HG03565 (cell line): ENCODE measurements at regions not wholly inside any gene's neighbourhood (a gene's known extent, or its start where the extent isn't known, plus 50 kb on each side); places are given as distances from the start of the nearest gene placed in this dataset.

Experiments
- ATAC-seq: cut with Tn5 transposase; IDR thresholded peaks from one replicate; pipeline ENCODE4 v1.9.1; 2021; ENCODE audit warnings: mild to moderate bottlenecking, moderate library complexity; ENCODE audit not compliant: unreplicated experiment

GRCh38 chr10:129320340-129320739 is 146.7 kb upstream of the MGMT start:
- no peak for ATAC-seq

- no peak for ATAC-seq
These were observed 145.3 kb upstream of the MGMT start for GRCh38 chr10:129321727-129322126.

GRCh38 chr10:129322933-129323820 is 143.9 kb upstream of the MGMT start:
- ATAC-seq, result no peak

- ATAC-seq, result no peak
These were observed 143.2 kb upstream of the MGMT start for GRCh38 chr10:129323879-129324278.

- ATAC-seq, result no peak
These were observed 141.1 kb upstream of the MGMT start for GRCh38 chr10:129325893-129326292.

GRCh38 chr10:129328546-129328945 is 138.5 kb upstream of the MGMT start:
- ATAC-seq, result no peak

GRCh38 chr10:129329385-129330055 is 137.5 kb upstream of the MGMT start:
- no peak for ATAC-seq

GRCh38 chr10:129330211-129330610 is 136.8 kb upstream of the MGMT start:
- ATAC-seq, result no peak

GRCh38 chr10:129331207-129331838 is 135.7 kb upstream of the MGMT start:
- no peak for ATAC-seq

- ATAC-seq, result no peak
These were observed 135.2 kb upstream of the MGMT start for GRCh38 chr10:129331839-129332220.

GRCh38 chr10:129332476-129332875 is 134.6 kb upstream of the MGMT start:
- no peak for ATAC-seq

GRCh38 chr10:129333706-129334105 is 133.3 kb upstream of the MGMT start:
- no peak for ATAC-seq

- no peak for ATAC-seq
These were observed 132.8 kb upstream of the MGMT start for GRCh38 chr10:129334266-129334665.

- ATAC-seq, result no peak
These were observed 131.6 kb upstream of the MGMT start for GRCh38 chr10:129335396-129335795.

- no peak for ATAC-seq
These were observed 131.1 kb upstream of the MGMT start for GRCh38 chr10:129335942-129336341.

GRCh38 chr10:129339191-129339590 is 127.8 kb upstream of the MGMT start:
- ATAC-seq, result no peak

- ATAC-seq, result no peak
These were observed 127.2 kb upstream of the MGMT start for GRCh38 chr10:129339841-129340240.

GRCh38 chr10:129341087-129341486 is 126.0 kb upstream of the MGMT start:
- no peak for ATAC-seq

- ATAC-seq, result no peak
These were observed 124.7 kb upstream of the MGMT start for GRCh38 chr10:129342385-129342784.

GRCh38 chr10:129343141-129343540 is 123.9 kb upstream of the MGMT start:
- ATAC-seq, result no peak

GRCh38 chr10:129344103-129344502 is 122.9 kb upstream of the MGMT start:
- no peak for ATAC-seq
